DND-41 (cell line): ENCODE measurements at regions not wholly inside any gene's neighbourhood (a gene's known extent, or its start where the extent isn't known, plus 50 kb on each side); places are given as distances from the start of the nearest gene placed in this dataset.

ENCODE experiments used
- ATAC-seq: fragments of 200-7000 bp; cut with Tn5 transposase; 3 replicates; pipeline ENCODE4 v1.9.1; 2021; ENCODE audit warnings: low read depth; ENCODE audit not compliant: insufficient read depth
- DNase-seq: peaks from one replicate; pipeline ENCODE4 v3.0.0-alpha.2; 2020
- H2AFZ ChIP-seq: 2 replicates; pipeline ENCODE4 v1.6.0; 2012; ENCODE audit warnings: low read depth, low read length
- H3K27ac ChIP-seq: 2 replicates; pipeline ENCODE4 v1.5.1; 2012; ENCODE audit warnings: low read length, inconsistent platforms
- H3K27me3 ChIP-seq: fragments of 200-600 bp; sonication (generic); 2 replicates; pipeline ENCODE4 v1.6.0; 2012; ENCODE audit warnings: low read length, mild to moderate bottlenecking, inconsistent platforms; ENCODE audit not compliant: insufficient read depth, poor library complexity
- H3K36me3 ChIP-seq: 2 replicates; pipeline ENCODE4 v1.5.1; 2012; ENCODE audit warnings: low read length, inconsistent platforms; ENCODE audit not compliant: insufficient read depth
- H3K4me1 ChIP-seq: 2 replicates; pipeline ENCODE4 v1.5.1; 2012; ENCODE audit warnings: mild to moderate bottlenecking, low read length; ENCODE audit not compliant: insufficient read depth
- H3K4me2 ChIP-seq: 2 replicates; pipeline ENCODE4 v1.6.0; 2012; ENCODE audit warnings: mild to moderate bottlenecking, moderate library complexity, low read length, inconsistent platforms; ENCODE audit not compliant: insufficient read depth
- H3K4me3 ChIP-seq, 2 experiments: fragments of 200-600 bp in 1 of 2; shearing (Covaris generic) in 1 of 2; 2 replicates each; pipeline ENCODE4 v1.5.1; 2012 to 2016; ENCODE audit warnings: inconsistent platforms in 2 of 2, low read length in 2 of 2, mild to moderate bottlenecking in 2 of 2, low read depth in 1 of 2, moderate library complexity in 1 of 2
- H3K79me2 ChIP-seq: 2 replicates; pipeline ENCODE4 v1.6.0; 2012; ENCODE audit warnings: low read length, inconsistent platforms; ENCODE audit not compliant: insufficient read depth
- H3K9ac ChIP-seq: 2 replicates; pipeline ENCODE4 v1.6.0; 2012; ENCODE audit warnings: low read depth, mild to moderate bottlenecking, inconsistent platforms, low read length, moderate library complexity
- H3K9me3 ChIP-seq: 2 replicates; pipeline ENCODE4 v1.5.1; 2012; ENCODE audit warnings: low read length, moderate library complexity, mild to moderate bottlenecking, inconsistent platforms; ENCODE audit not compliant: insufficient read depth, severe bottlenecking
- H4K20me1 ChIP-seq: 2 replicates; pipeline ENCODE4 v1.6.0; 2012; ENCODE audit warnings: low read length; ENCODE audit not compliant: insufficient read depth
- EZH2 ChIP-seq: IDR thresholded peaks from 3 replicates; pipeline ENCODE4 v1.6.1; 2012; ENCODE audit warnings: borderline replicate concordance, low read depth, mild to moderate bottlenecking, moderate library complexity, low read length, inconsistent platforms; ENCODE audit not compliant: severe bottlenecking
- TF ChIP-seq, protein P1 (sequence below): IDR thresholded peaks from 2 replicates; pipeline ENCODE4 v1.5.1; 2012; ENCODE audit warnings: borderline replicate concordance, low read length, moderate library complexity, mild to moderate bottlenecking; ENCODE audit not compliant: poor library complexity, severe bottlenecking; ENCODE audit errors: extremely low read depth

DNA sequence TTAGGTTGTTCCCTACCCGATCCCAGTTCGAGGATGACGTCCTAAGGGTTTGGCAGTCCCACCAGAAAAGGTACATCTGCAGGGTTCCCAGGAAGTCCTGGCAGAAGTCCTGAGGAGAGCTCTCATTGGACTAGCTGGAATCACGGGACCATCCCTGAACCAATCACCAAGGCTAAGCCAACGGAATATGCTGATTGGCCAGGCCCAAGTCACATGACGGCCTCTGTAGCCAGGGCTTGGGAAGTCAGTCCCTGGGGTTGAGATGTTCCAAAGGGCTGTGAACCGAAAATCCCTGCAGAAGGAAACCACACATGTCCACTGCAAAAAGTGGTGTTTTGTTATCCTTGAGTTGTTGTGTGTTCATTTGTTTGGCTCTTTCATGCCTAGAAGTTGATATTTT lies 68.2 kb upstream of the ZNF423 start:
- TF ChIP-seq EZH2 = no peak
- TF ChIP-seq, protein P1, sequence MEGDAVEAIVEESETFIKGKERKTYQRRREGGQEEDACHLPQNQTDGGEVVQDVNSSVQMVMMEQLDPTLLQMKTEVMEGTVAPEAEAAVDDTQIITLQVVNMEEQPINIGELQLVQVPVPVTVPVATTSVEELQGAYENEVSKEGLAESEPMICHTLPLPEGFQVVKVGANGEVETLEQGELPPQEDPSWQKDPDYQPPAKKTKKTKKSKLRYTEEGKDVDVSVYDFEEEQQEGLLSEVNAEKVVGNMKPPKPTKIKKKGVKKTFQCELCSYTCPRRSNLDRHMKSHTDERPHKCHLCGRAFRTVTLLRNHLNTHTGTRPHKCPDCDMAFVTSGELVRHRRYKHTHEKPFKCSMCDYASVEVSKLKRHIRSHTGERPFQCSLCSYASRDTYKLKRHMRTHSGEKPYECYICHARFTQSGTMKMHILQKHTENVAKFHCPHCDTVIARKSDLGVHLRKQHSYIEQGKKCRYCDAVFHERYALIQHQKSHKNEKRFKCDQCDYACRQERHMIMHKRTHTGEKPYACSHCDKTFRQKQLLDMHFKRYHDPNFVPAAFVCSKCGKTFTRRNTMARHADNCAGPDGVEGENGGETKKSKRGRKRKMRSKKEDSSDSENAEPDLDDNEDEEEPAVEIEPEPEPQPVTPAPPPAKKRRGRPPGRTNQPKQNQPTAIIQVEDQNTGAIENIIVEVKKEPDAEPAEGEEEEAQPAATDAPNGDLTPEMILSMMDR = no peak
- Histone ChIP-seq H3K27ac (no peak overlapping the region), H3K9me3 (no peaks in the 10 kb centered on the region), H3K27me3 (peaks cover 21% of the 10 kb centered on the region), H3K4me1 (peaks cover 3% of the 10 kb centered on the region), H2AFZ (no peak overlapping the region), H3K9ac (no peak overlapping the region), H3K36me3 (no peaks in the 10 kb centered on the region), H3K4me2 (no peak overlapping the region), H4K20me1 (no peaks in the 10 kb centered on the region; the same call in 1 of the 2 replicates), H3K79me2 (no peaks in the 10 kb centered on the region), H3K4me3 (no peak overlapping the region)
- DNase-seq (peak; percentile 7), ATAC-seq (no peak)

DNA sequence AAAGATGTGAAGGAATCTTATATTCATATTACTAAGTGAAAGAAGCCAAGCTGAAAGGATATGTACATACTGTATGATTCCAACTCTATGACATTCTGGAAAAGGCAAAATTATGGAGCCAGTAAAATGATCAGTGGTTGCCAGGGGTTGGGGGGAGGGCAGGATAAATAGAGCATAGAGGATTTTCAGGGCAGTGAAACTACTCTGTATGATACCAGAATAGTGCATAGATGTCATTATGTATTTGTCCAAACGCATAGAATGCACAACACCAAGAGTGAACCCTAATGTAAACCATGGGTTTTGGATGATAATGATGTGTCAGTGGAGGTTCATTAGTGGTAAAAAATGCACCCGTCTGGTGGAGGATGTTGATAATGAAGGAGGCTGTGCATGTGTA lies 71.0 kb upstream of the ZNF423 start:
- Histone ChIP-seq H3K36me3 (no peaks in the 10 kb centered on the region), H3K27ac (no peak overlapping the region), H3K27me3 (peaks cover 37% of the 10 kb centered on the region), H3K79me2 (no peaks in the 10 kb centered on the region), H3K9ac (no peak overlapping the region), H3K4me3 (no peak overlapping the region), H3K4me1 (no peaks in the 10 kb centered on the region), H3K9me3 (no peaks in the 10 kb centered on the region), H3K4me2 (no peak overlapping the region), H4K20me1 (no peaks in the 10 kb centered on the region; the same call in 1 of the 2 replicates), H2AFZ (no peak overlapping the region)
- no peak for ATAC-seq
- no peak for DNase-seq
- TF ChIP-seq EZH2 = no peak
- TF ChIP-seq, protein P1 = no peak

DNA sequence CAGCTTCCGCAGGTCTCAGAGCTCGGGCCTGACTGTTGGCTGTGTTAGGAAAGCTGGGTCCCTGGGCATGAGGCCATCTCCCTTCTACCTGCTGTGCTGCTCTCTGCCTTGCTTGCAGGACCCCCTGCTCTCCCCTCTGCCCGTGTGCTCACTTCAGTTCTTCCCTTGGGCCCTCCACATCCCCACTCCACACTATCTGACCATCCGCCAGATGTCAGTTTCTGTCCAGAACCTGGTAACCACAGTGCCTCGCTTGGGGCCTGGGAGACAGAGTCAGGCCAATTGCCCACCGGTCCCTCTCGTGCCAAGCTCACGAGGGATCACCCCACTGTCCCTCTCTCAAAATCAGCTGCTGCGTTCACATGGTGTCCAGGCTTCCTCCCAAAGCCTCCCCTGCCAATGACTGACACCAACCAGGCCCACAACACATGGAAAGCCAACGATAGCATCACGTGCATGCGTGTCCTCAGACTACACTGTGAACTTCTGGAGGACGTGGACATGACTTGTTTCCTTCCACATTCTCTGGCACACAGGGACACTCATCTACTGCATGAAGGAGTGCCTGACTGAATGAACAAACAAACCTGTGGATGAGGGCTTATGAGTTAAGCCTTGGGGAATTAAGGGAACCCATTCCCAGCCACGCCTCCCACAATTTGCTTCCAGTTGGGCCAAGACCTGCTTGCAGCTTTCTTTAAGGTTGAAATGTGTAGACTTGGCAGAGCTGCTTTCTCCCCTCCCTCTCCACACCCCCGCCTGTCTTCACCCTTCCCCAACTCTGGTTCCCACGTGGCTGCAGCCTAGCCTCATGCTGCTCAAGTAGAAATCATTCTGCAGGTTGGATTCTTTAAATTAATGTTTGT lies 72.5 kb upstream of the ZNF423 start:
- ATAC-seq (no peak), DNase-seq (no peak)
- no peak overlapping the region for H3K9ac ChIP-seq
- H3K27ac ChIP-seq = no peak overlapping the region
- no peak overlapping the region for H3K4me3 ChIP-seq
- TF ChIP-seq, protein P1 = no peak
- TF ChIP-seq EZH2 = no peak
- H3K27me3 ChIP-seq = peaks cover 45% of the 10 kb centered on the region
- no peak overlapping the region for H2AFZ ChIP-seq
- no peak overlapping the region for H3K4me2 ChIP-seq
- no peaks in the 10 kb centered on the region for H3K79me2 ChIP-seq
- H4K20me1 ChIP-seq = no peaks in the 10 kb centered on the region; the same call in 1 of the 2 replicates
- no peaks in the 10 kb centered on the region for H3K4me1 ChIP-seq
- H3K36me3 ChIP-seq = no peaks in the 10 kb centered on the region
- no peaks in the 10 kb centered on the region for H3K9me3 ChIP-seq
